Dedifferentiated amniotic fluid mesenchymal stem cell (primary cell): ENCODE measurements at regions not wholly inside any gene's neighbourhood (a gene's known extent, or its start where the extent isn't known, plus 50 kb on each side); places are given as distances from the start of the nearest gene placed in this dataset.
"Not testable (repeated sequence)": the region's sequence is repeated elsewhere in the genome, so short reads cannot be mapped to it uniquely, and the experiment has no call there.

Experiments used
- DNase-seq: peaks from one replicate; pipeline ENCODE4 v3.0.0-alpha.2; 2016; ENCODE audit errors: extremely low spot score

DNA sequence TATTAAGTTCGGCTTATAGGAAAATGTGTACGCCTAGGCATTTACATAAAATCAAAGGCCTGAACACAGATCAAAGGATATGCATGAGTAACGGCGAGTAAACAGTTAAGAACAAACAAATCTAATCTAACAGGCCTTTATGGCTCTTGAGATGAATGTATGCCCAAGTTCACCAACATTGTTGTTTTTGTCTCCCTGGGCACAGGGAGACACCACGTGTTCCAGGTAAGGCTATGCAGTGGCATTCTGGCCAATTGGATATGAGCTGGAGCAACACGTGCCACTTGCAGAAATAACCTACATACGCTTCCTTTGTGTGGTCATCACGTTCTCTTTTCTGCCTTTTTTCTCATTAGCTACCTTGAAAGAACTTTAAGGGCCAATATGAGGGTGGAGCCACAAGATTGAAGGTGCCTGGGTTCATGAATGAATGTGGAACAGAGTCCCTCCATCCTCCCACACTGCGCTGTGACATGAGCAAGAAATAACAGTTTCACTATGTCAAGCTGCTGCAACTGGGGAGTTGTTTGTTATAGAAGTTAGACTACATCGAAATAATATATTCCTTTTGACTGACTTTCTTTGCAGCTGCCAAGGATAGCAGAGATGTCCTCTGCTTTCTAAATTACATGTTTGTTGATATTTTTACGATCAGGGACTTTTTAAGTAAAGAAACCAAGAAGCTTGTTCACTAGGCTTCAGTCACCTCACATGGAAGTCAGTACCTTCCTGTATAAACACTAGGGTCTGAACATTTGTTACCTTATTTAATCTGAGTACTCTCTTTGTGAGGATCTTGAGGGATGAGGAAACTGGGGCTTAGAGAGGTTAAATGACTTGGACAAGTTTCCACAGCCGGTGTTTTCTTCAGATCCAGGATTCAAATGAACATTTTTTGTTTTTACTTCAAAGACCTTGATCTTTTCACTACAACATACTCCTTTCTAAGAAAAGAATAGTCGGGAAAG lies 427.5 kb upstream of the TBL1XR1 start:
- no peak for DNase-seq

DNA sequence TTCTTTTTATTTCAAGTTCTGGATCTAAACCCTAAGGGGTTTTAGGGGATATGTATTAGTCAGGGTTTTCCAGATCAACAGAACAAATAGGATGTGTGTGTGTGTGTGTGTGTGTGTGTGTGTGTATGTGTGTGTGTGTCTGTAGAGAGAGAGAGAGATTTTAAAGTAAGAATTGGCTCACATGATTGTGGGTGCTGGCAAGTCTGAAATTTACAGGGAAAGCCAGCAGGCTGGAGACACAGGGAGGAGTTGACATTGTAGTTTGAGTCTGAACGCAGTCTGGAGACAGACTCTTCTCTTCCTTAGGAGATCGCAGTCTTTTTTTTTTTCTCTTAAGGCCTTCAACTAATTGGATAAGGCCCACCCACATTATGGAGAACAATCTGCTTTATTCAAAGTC lies 428.8 kb upstream of the TBL1XR1 start:
- no peak for DNase-seq

GRCh38 chr3:177628095-177628719 lies 430.9 kb upstream of the TBL1XR1 start:
- DNase-seq, result not testable (repeated sequence)

- DNase-seq, result no peak
These were observed 432.0 kb upstream of the TBL1XR1 start for GRCh38 chr3:177629276-177629675.

GRCh38 chr3:177633671-177634207 lies 436.5 kb upstream of the TBL1XR1 start:
- DNase-seq, result peak; percentile 27

DNA sequence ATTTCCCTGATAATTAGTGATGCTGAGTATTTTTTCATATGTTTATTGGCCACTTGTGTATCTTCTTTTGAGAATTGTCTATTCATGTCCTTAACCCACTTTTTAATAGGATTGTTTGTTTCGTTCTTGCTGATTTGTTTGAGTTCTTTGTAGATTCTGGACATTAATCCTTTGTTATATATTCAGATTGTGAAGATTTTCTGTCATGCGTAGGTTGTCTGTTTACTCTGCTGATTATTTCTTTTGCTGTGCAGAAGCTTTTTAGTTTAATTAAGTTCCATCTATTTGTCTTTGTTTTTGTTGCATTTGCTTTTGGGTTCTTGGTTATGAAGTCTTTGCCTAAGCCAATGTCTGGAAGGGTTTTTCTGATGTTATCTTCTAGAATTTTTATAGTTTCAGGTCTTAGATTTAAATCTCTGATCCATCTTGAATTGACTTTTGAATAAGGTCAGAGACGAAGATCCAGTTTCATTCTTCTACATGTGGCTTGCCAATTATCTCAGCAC lies 438.4 kb upstream of the TBL1XR1 start:
- DNase-seq, result not testable (repeated sequence)

- DNase-seq, result no peak
These were observed 443.2 kb upstream of the TBL1XR1 start for GRCh38 chr3:177640319-177640965.

DNA sequence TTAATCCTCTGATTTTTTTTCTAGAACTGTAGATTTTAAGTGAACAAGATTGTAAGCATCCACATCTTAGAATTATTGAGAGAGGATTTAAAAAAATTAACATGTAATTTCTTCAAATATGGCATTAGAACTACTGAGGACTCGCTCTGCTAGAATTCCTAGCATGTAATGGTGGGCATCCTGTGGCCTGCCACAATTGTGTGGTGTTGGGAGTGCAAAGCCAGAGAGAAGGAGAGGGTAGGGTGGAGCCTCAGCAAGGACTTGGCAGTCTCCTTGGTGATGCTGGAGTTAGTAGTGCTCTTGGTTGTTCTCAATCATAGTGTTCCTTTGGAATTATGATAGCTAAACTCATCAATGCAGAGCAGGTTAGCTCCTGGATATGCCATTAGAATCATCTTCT lies 443.9 kb upstream of the TBL1XR1 start:
- DNase-seq, result no peak

DNA sequence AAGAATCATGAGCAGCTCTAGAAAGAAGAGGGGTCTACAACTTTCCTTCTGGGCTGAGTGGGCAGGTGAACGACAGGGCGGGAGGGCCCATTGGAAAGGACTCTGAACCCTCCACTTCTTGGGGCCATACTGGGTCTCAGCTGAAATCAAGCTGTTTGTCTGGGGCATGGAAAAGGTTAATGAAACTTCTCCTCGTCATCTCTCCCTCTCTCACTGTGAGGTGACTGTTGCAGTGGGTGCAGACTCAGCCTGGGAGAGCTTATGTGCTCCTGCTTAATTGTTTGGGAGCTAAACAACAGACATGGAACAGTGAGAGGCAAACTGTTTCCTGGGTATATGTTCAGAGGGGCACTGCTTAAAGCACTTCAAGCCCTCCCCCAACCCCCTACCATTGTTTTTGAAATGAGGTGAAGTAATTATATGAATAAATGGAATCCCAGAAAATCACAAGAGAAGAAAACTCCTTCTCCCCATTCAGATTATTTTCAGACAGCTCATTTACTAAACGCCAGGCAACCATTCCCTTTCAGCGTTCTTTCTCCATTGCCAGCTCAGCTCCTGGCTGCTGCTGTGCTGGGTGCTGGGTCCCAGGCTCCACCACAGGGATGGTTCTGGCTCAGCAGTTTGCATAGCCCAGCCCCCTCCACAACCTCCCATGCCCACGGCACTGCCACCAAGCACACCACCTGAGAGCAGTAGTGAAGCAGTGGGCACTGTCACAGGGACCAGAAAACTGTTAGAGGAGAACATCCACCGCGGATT lies 444.9 kb upstream of the TBL1XR1 start:
- no peak for DNase-seq

DNA sequence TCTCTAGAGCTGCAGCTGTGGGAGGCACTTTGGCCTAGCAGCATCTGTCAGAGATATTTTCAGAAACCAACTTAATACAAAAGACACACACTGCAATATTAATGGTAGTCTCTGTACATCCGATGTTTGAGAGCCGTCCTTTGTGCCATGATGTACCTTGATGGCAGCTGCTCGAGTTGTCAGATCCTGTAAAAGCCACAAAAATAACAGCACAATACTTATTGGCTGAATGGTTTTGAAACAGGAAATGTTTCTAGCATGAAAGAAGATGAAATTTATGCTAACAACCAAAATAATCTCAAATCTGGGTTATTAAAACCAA lies 445.5 kb upstream of the TBL1XR1 start:
- no peak for DNase-seq

GRCh38 chr3:177646749-177647148 lies 449.5 kb upstream of the TBL1XR1 start:
- no peak for DNase-seq

DNA sequence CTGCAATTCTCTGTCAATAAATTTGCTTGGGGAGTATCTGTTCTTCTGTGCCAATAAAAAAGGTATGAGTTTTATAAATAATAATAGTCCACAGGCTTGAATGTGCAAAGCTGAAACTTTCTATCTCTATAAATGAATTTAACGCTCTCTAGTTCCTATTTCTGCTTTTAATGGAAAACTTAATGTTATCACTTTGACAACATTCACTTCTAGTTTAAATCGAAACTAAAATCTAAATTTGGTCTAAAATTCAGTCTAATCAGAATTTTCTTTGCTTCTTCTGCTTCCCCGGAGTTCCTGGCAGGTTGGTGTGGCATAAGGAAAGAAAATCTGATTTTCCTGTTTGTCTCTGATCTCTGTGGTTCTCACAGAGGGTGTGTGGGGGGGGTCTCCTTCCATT lies 450.1 kb upstream of the TBL1XR1 start:
- DNase-seq, result no peak

GRCh38 chr3:177647876-177648275 lies 450.6 kb upstream of the TBL1XR1 start:
- no peak for DNase-seq

- no peak for DNase-seq
These were observed 455.4 kb upstream of the TBL1XR1 start for GRCh38 chr3:177652556-177653291.

GRCh38 chr3:177657243-177657642 lies 460.0 kb upstream of the TBL1XR1 start:
- DNase-seq, result no peak

- no peak for DNase-seq
These were observed 461.1 kb upstream of the TBL1XR1 start for GRCh38 chr3:177658354-177658753.

DNA sequence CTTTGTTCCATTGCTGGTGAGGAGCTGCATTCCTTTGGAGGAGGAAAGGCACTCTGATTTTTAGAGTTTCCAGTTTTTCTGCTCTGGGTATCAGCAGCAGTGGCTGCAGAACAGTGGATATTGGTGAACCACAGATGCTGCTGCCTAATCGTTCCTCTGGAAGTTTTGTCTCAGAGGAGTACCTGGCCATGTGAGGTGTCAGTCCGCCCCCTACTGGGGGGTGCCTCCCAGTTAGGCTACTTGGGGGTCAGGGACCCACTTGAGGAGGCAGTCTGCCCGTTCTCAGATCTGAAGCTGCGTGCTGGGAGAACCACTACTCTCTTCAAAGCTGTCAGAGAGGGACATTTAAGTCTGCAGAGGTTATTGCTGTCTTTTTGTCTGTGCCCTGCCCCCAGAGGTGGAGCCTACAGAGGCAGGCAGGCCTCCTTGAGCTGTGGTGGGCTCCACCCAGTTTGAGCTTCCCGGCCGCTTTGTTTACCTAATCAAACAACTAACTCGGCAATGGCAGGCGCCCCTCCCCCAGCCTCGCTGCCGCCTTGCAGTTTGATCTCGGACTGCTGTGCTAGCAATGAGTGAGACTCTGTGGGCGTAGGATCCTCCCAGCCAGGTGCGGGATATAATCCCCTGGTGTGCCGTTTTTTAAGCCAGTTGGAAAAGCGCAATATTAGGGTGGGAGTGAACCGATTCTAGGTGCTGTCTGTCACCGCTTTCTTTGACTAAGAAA lies 467.3 kb upstream of the TBL1XR1 start:
- not testable (repeated sequence) for DNase-seq

GRCh38 chr3:177665122-177665808 lies 468.0 kb upstream of the TBL1XR1 start:
- peak; percentile 37 for DNase-seq

DNA sequence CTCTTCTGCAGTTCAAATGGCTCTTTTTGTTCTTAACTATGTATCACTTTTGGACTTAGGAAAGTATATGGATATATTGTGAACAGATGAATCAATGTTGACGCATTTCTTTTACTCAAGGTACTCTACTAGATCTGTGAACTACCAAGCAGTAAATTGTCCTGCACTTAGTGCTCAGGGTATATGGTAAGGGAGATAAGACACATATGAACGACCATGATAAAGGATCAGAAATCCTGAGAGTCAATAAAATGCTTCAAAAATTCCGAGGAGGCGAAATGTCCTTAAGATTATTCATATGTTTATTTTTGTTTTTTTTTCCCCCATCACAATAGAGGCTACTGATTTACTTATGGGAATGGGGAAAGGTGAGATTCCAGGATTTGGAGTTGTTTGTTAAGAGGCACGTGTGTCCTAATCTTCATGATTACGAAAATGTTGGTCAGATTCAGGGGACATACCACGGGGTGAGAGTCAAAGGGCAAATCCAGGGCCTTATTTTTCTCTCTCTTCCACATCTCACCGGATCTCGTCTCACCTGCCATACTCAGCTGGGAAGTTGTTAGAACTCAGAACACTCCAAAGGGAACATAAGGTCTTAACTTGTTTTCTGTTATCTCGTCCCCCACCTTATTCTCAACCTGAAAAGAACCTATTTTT lies 475.1 kb upstream of the TBL1XR1 start:
- no peak for DNase-seq
